HFF-Myc (cell line): ENCODE measurements at regions not wholly inside any gene's neighbourhood (a gene's known extent, or its start where the extent isn't known, plus 50 kb on each side); places are given as distances from the start of the nearest gene placed in this dataset.

Experiments used
- DNase-seq: peaks from one replicate; pipeline ENCODE4 v3.0.0-alpha.2; 2011; ENCODE audit warnings: low read depth; ENCODE audit errors: extremely low read depth
- H3K4me3 ChIP-seq: replicated peaks from 2 replicates; pipeline ENCODE4 v1.5.1; 2011; ENCODE audit warnings: low read depth, mild to moderate bottlenecking, control low read depth, low read length
- CTCF ChIP-seq: IDR thresholded peaks from 2 replicates; pipeline ENCODE4 v1.5.1; 2012; ENCODE audit warnings: mild to moderate bottlenecking, low read depth, low read length, control low read depth; ENCODE audit errors: missing control alignments

DNA sequence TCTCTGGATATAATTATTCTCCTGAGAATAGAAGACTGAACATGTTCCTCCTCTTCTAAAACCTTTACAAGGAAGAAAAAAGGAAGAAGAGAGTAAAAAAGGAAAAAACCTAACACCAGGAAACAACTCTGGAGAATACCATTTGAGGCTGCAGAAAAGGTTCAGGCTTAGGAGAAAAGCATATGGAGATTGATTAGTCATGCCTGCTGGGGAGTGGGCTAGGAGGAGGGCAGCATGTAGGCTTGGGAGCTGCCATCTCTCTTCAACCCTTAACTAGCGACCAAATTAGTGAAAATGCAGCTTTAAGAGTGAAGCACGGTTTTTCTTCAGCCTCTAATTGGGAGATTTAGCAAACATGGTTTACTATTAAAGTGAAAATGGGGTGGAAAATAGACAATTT lies 273.0 kb upstream of the CRY1 start:
- no peak overlapping the region for H3K4me3 ChIP-seq
- no peak for DNase-seq
- no peak for TF ChIP-seq CTCF

GRCh38 chr12:107368586-107368985 lies 275.2 kb upstream of the CRY1 start:
- no peak for DNase-seq

GRCh38 chr12:107369006-107369405 lies 275.7 kb upstream of the CRY1 start:
- no peak overlapping the region for H3K4me3 ChIP-seq
- TF ChIP-seq CTCF: no peak

More at GRCh38 chr12:107368586-107368985, 275.2 kb upstream of the CRY1 start:
- H3K4me3 ChIP-seq: no peak overlapping the region
- no peak for TF ChIP-seq CTCF

GRCh38 chr12:107369679-107370078 lies 276.3 kb upstream of the CRY1 start:
- no peak overlapping the region for H3K4me3 ChIP-seq
- no peak for TF ChIP-seq CTCF
- DNase-seq: no peak

More at GRCh38 chr12:107369006-107369405, 275.7 kb upstream of the CRY1 start:
- no peak for DNase-seq

GRCh38 chr12:107372229-107372658 lies 278.9 kb upstream of the CRY1 start:
- TF ChIP-seq CTCF: no peak
- DNase-seq: no peak

DNA sequence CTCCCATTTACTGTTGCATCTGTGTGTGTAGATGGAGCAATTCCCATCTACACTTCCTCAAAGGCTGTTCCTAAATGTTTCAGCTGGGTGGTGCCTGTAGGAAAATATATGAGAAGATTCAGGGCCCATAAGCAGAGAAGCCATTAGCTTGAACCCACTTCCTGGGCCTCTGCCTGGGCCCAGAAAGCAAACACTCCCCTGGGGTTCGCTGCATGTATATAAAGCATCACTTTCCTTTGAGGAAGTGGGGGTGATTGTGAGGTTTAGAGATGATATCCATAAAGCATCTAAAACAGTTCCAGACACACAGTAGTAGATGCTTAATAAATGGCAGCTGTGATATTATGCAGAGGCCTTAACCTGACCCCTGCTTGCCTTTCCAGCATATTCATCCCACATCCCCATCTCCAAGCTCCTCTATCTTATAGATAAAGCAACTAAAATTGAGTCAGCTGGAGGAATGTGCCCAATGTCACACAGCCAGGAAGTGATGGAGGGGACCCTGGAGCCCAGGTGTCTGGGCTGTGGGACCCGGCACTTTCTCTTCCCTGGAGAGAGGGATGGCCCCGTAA lies 280.0 kb upstream of the CRY1 start:
- DNase-seq: no peak
- H3K4me3 ChIP-seq: no peak overlapping the region
- TF ChIP-seq CTCF: no peak

More at GRCh38 chr12:107372229-107372658, 278.9 kb upstream of the CRY1 start:
- H3K4me3 ChIP-seq: no peak overlapping the region

- no peak for DNase-seq
- TF ChIP-seq CTCF: no peak
- H3K4me3 ChIP-seq: no peak overlapping the region
These were observed 281.0 kb upstream of the CRY1 start for GRCh38 chr12:107374161-107374840.
